ENCODE measurements at regions not wholly inside any gene's neighbourhood (a gene's known extent, or its start where the extent isn't known, plus 50 kb on each side); places are given as distances from the start of the nearest gene placed in this dataset.

DNA sequence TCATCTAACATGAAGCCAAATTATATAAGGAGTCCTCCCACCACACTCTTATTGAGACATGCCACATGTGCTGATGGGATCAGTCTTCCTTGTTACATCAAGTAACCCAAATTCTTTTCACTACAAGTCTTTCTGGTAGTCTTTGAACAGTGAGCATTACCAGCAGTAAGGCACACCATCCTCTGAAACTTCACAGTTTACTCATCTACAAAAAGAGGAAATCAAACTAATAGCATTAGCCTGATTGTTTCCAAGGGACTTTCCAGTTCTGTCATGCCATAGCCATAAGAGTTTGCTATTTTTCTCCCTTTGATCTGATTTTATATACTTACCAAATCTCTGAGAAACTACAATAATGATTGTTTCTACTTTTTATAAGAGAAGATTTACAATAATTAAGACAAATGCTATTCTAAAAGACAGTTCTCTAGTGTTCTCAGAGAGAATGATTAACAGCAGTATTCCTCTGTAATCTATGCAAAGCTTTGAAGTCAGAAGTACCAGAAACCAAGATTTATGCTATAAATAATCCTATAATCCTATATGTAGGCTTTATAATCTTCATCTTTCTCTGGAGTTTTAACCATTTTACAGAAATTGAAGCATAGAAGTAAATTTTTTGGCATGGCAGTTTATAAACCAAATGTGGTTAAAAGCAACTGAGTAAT, 166.2 kb upstream of the ACO1 start:
- no peak for DNase-seq
- Histone ChIP-seq H3K27me3 (no peaks in the 10 kb centered on the region), H3K36me3 (no peaks in the 10 kb centered on the region), H3K4me3 (replicated peaks in 1 of 3) (no peak overlapping the region), H3K9me3 (no peaks in the 10 kb centered on the region), H3K4me1 (no peaks in the 10 kb centered on the region), H3K27ac (no peak overlapping the region)
- TF ChIP-seq, protein P1, sequence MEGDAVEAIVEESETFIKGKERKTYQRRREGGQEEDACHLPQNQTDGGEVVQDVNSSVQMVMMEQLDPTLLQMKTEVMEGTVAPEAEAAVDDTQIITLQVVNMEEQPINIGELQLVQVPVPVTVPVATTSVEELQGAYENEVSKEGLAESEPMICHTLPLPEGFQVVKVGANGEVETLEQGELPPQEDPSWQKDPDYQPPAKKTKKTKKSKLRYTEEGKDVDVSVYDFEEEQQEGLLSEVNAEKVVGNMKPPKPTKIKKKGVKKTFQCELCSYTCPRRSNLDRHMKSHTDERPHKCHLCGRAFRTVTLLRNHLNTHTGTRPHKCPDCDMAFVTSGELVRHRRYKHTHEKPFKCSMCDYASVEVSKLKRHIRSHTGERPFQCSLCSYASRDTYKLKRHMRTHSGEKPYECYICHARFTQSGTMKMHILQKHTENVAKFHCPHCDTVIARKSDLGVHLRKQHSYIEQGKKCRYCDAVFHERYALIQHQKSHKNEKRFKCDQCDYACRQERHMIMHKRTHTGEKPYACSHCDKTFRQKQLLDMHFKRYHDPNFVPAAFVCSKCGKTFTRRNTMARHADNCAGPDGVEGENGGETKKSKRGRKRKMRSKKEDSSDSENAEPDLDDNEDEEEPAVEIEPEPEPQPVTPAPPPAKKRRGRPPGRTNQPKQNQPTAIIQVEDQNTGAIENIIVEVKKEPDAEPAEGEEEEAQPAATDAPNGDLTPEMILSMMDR (IDR thresholded peaks at IDR 0.05): no peak
- TF ChIP-seq POLR2A (IDR thresholded peaks at IDR 0.05): no peak
- intact Hi-C loops (cut with DNase I): no loop called here

DNA sequence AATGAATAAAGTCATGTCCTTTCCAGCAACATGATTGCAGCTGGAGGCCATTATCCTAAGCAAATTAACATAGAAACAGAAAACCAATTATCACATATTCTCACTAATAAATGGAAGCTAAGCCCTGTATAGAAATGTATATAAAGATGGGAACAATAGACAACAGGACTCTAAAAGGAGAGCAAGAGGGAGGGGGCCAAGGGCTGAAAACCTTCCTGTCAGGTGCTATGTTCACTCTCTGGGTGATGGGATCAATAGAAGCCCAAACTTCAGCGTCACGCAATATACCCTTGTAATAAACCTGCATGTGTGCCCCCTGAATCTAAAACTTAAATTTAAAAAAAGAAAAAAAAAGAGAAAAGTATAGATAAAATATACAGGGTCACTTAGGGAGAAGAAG, 163.7 kb upstream of the ACO1 start:
- no peak overlapping the region for H3K27ac ChIP-seq
- H3K36me3 ChIP-seq: no peaks in the 10 kb centered on the region
- H3K9me3 ChIP-seq: no peaks in the 10 kb centered on the region
- H3K27me3 ChIP-seq: no peaks in the 10 kb centered on the region
- TF ChIP-seq, protein P1 (IDR thresholded peaks at IDR 0.05): no peak
- no peak for TF ChIP-seq POLR2A (IDR thresholded peaks at IDR 0.05)
- no peak overlapping the region for H3K4me3 ChIP-seq (replicated peaks in 1 of 3)
- H3K4me1 ChIP-seq: no peaks in the 10 kb centered on the region
- intact Hi-C loops (cut with DNase I): no loop called here
- no peak for DNase-seq
- WGBS, 2 donors: 87 to 95% methylated on average over 2 of the region's 2 CpGs

DNA sequence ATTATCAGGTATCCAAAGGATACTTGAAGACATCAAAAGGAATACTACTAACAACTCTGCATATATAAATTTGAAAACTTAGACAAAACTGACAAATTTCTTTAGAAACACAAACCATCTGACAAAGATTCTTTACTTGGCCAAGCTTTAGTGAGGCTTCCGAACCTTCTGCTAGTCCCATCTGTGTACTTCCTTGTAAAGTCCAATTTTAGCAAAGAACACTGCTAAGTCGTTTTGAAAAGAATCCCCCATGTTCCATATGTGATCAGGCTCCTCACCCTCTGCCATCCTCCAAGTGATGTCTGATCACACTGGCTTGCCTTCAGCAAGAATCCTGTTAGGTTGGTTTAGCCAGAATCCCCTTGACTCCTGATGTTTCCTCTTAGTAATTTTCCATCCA, 150.0 kb upstream of the ACO1 start:
- Histone ChIP-seq H3K27me3 (no peaks in the 10 kb centered on the region), H3K4me1 (no peaks in the 10 kb centered on the region), H3K27ac (no peak overlapping the region), H3K9me3 (no peaks in the 10 kb centered on the region), H3K36me3 (no peaks in the 10 kb centered on the region), H3K4me3 (replicated peaks in 1 of 3) (no peak overlapping the region)
- intact Hi-C loops (cut with DNase I): no loop called here
- DNase-seq: no peak
- 66 to 77% methylated on average over 2 of the region's 2 CpGs for WGBS, 2 donors
- no peak for TF ChIP-seq POLR2A (IDR thresholded peaks at IDR 0.05)
- TF ChIP-seq, protein P1 (IDR thresholded peaks at IDR 0.05): no peak

DNA sequence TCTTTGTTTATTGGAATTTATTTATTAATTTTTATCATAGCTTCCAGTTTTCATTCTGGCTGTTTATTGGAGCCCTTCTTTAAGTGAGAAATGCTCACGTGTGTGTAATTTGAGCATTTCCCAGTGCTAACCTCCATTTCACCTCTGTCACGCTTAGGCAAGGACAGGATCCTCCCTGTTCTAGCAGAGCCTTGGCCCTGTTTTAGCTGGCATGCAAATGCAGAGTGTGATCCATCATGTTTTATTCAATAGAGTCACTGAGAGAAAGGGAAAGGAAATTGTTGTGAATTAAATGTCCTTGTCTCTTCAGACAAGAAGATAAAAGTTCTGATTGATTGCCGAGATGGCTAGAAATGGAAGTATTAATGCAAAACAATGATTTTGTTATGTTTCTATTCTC, 137.3 kb upstream of the ACO1 start:
- no peak overlapping the region for H3K4me3 ChIP-seq (replicated peaks in 1 of 3)
- H3K4me1 ChIP-seq: no peaks in the 10 kb centered on the region
- H3K27me3 ChIP-seq: no peaks in the 10 kb centered on the region
- intact Hi-C loops (cut with DNase I): no loop called here
- WGBS, 2 donors: 66 to 70% methylated on average over 3 of the region's 3 CpGs
- no peak for DNase-seq
- H3K27ac ChIP-seq: no peak overlapping the region
- H3K9me3 ChIP-seq: no peaks in the 10 kb centered on the region
- no peaks in the 10 kb centered on the region for H3K36me3 ChIP-seq
- no peak for TF ChIP-seq POLR2A (IDR thresholded peaks at IDR 0.05)
- TF ChIP-seq, protein P1 (IDR thresholded peaks at IDR 0.05): no peak

DNA sequence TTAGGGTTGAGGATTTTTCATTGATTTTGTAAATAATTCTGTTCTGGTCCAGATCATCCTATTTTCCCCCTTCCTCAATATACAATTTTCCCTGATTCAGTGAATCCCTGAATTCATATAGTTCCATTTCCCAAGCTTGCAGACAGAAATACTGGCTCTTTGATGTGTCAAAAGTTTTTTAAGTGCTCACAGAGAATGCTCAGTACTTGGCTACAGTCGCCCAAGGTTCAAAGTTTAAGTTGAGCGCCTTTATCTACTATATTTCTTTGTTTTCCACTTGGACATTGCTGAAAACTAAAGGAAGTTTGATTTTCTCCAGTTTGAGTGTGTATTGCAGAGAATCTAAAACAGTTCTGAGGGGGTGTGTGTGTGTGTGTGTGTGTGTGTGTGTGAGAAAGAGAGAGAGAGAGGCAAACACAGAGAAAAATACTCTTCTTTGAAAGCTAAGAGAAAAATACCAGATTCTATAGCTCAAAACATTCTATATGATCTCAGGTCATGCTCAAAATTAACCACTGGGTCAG, 136.2 kb upstream of the ACO1 start:
- Histone ChIP-seq H3K27me3 (no peaks in the 10 kb centered on the region), H3K4me1 (no peaks in the 10 kb centered on the region), H3K4me3 (replicated peaks in 1 of 3) (no peak overlapping the region), H3K36me3 (no peaks in the 10 kb centered on the region), H3K9me3 (no peaks in the 10 kb centered on the region), H3K27ac (no peak overlapping the region)
- DNase-seq: no peak
- intact Hi-C loops (cut with DNase I): no loop called here
- no peak for TF ChIP-seq POLR2A (IDR thresholded peaks at IDR 0.05)
- TF ChIP-seq, protein P1 (IDR thresholded peaks at IDR 0.05): no peak
- 53 to 66% methylated on average over 2 of the region's 2 CpGs for whole genome bisulfite sequencing, 2 donors

Data from thyroid gland (tissue), 4 donors.